ENCODE measurements at regions not wholly inside any gene's neighbourhood (a gene's known extent, or its start where the extent isn't known, plus 50 kb on each side); places are given as distances from the start of the nearest gene placed in this dataset.

DNA sequence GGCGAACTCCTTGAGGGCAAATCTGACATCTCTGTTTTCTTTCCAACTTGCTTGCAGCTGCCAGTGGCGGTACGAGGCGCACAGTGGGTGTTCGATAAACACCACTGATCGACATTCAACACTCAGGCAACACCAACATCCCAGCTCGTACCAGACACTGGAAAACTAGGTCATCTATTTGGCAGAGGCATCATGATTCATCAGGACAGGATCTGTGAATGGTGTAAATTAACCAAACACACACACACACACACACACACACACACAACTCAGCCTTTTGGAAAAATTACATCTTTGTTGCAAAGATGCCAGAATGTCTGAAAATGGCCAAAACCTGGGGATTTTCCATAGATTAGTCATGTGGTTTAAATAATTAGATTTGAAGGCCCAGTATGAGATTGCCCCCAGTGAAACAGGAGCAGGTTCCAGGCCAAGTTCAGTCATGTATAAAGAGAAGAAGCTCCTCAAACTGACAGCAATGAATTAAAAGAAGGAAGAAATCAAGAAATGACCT lies 150.5 kb upstream of the NCKAP5 start:
- TF ChIP-seq, protein P1, sequence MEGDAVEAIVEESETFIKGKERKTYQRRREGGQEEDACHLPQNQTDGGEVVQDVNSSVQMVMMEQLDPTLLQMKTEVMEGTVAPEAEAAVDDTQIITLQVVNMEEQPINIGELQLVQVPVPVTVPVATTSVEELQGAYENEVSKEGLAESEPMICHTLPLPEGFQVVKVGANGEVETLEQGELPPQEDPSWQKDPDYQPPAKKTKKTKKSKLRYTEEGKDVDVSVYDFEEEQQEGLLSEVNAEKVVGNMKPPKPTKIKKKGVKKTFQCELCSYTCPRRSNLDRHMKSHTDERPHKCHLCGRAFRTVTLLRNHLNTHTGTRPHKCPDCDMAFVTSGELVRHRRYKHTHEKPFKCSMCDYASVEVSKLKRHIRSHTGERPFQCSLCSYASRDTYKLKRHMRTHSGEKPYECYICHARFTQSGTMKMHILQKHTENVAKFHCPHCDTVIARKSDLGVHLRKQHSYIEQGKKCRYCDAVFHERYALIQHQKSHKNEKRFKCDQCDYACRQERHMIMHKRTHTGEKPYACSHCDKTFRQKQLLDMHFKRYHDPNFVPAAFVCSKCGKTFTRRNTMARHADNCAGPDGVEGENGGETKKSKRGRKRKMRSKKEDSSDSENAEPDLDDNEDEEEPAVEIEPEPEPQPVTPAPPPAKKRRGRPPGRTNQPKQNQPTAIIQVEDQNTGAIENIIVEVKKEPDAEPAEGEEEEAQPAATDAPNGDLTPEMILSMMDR (conservative IDR thresholded peaks at IDR 0.05 in 1 of 2, IDR thresholded peaks at IDR 0.05 in 1 of 2; ENCODE audit: low read depth in 1 of 2, low read length in 2 of 2), result no peak
- no peak for TF ChIP-seq EZH2 (IDR thresholded peaks at IDR 0.05; ENCODE audit: low read length, missing control alignments)
